ENCODE measurements at regions not wholly inside any gene's neighbourhood (a gene's known extent, or its start where the extent isn't known, plus 50 kb on each side); places are given as distances from the start of the nearest gene placed in this dataset.
"Not testable (repeated sequence)": the region's sequence is repeated elsewhere in the genome, so short reads cannot be mapped to it uniquely, and the experiment has no call there.

DNA sequence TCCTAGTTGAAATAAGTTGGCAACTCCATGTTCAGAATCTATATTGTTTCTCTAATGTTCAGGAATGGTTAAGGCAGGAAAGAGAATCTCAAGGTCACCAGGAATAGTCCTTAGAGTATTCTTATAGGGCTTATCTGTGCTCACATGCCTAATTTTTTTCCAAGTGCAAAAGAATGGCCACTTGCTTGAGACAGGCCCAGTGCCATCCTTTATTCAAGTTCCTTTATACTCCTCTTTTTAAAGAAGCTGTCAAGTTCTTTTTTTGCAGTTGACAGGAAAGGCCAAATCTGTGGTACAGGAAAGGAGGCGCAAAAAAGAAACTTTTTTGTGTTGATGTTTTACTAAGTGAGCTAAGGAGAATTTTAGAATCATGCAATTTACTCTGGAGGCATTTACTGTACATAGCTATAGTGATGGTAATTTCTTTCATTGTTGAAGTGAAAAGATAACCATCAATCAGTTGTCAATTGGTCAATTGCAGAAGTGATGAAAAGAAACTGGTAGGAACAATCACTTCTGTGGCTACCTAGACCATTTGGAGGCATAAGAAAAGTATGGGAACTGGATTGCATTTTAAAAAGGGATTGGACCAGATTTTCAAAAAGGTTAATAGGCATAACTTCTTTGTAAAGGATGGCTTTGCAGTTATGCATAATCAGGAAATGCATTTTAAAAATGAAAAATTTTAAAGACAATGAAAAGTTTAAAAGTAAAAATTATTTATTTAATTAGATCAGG lies 102.5 kb upstream of the SOX2 start:
- DNase-seq (ENCODE audit: low read depth) = no peak

DNA sequence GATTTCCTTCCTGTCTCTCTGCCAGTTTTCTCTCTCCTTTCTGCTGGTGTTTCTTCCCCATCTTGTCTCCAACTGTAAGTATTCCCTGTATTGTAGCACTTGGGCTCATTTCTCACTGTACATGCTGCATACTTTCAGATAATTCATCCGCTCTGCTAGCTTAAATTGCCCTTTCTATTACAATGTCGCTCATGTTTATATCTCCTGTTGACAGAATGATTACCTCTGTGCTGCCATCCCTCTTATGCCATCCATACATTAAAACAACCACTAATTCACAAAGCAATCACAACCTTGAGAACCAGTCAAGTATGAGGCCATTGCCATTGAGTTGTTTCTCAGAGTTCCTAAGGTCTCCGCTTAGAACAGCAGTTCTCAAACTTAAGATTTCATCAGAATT lies 107.5 kb upstream of the SOX2 start:
- DNase-seq (ENCODE audit: low read depth) = no peak

DNA sequence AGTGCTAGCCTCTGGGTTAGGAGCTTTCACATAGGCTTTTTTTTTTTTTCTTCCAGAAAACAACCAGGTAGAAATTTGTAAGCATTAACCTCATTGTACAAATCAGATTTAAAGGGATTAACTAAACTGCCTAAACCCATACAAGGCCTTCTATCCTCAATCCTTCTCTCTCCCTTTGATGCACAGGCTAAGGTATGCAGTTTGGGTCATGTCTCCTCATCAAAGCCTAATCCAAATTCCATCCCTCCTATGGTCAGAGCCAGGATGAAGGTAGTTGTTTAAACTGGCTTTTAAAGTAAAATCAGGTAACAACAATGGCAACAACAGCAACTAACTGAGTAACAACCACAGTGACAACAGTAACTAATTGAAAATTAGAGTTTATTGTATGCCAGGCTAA lies 115.6 kb upstream of the SOX2 start:
- no peak for DNase-seq (ENCODE audit: low read depth)

DNA sequence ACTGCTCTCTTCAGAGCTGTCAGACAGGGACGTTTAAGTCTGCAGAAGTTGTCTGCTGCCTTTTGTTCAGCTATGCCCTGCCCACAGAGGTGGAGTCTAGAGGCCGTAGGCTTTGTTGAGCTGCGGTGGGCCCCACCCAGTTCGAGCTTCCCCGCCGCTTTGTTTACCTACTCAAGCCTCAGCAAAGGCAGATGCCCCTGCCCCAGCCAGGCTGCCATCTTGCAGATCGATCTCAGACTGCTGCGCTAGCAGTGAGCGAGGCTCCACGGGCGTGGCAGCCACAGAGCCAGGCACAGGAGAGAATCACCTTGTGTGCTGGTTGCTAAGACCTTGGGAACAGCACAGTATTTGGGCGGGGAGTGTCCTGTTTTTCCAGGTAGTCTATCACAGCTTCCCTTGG lies 120.8 kb upstream of the SOX2 start:
- DNase-seq (ENCODE audit: low read depth) = not testable (repeated sequence)

DNA sequence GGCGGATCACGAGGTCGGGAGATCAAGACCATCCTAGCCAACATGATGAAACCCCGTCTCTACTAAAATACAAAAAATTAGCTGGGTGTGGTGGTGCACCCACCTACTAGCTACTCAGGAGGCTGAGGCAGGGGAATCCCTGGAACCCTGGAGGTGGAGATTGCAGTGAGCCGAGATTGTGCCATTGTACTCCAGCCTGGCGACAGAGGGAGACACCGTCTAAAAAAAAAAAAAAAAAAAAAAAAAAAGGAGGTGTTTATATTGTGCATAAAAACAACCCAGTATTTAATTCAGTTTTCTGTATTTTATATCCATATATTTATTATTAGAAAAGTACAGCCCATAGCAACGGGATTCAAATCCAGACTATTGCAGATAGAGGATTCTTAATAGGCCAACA lies 129.1 kb upstream of the SOX2 start:
- no peak for DNase-seq (ENCODE audit: low read depth)

DNA sequence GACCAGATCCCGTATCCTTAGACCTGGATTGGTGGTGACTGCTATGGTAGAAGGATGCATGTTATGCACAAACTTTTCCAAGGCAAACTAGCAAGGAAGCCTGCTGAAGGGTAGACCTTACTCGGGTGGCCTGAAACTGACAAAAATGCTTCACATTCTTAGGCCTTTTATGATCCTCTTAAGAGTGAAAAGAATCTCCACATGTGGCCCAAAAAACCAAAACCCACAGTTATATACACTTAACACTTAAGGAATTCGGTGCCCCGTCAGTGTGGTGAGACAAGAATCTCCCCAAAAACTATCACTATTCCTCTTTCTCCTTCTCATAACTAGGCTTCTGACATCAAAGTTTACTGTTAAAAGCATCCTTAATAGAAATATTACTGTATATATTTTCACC lies 130.1 kb upstream of the SOX2 start:
- DNase-seq (ENCODE audit: low read depth) = no peak

DNA sequence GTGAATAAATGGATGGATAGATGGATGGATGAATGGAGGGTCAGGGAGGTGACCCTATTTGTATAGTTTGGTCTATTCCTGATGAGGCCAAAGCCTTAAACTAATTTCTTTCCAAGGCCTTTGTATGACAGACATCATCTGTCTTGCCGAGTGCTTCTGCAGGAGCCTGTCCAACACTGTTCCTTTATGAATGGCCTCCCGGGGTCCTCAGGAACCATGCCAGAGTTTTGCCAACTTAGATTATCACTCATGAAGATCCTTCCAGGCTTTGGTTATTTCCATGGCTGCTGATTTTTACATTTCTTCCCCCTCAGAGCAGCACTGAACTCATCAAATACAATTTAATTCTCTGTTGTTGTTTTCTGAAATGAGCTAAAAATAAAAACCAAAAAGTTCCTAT lies 133.0 kb upstream of the SOX2 start:
- DNase-seq (ENCODE audit: low read depth) = no peak

DNA sequence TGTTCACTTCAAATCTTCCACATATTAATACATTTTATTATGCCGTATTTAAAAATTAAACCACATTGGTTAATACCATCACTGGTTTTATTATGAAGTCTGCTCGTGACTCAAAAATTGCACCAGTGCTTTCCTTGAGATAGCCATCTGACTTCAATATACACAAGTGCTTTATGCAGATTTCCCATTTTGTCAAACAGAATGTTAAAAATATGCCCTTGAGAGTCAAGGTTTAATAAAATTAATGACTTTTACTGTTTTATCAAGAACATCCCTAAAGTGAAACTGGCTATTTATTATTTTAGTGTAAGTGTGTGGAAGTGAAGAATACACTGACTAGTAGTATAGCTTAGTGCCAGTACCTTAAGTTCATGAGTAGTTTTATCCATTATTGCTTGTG lies 139.3 kb upstream of the SOX2 start:
- DNase-seq (ENCODE audit: low read depth) = no peak

DNA sequence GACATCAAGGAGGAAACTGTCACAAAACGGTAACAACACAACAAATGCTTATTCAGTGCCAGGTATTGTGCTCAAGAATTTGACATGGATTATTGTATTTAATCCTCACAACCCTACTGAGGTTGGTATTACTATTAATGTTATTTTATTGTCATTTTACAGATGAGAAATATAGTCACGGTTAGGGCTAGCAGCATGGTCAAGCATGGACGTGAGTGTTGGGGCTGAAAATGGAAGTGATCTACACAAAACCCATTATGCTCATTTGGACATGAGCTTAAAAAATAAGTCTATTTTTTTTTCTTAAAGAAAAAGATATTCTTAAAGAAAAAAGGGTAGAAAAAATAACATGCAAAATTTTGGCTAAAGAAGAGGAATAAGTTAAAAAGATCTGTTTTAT lies 141.3 kb upstream of the SOX2 start:
- DNase-seq (ENCODE audit: low read depth) = no peak

DNA sequence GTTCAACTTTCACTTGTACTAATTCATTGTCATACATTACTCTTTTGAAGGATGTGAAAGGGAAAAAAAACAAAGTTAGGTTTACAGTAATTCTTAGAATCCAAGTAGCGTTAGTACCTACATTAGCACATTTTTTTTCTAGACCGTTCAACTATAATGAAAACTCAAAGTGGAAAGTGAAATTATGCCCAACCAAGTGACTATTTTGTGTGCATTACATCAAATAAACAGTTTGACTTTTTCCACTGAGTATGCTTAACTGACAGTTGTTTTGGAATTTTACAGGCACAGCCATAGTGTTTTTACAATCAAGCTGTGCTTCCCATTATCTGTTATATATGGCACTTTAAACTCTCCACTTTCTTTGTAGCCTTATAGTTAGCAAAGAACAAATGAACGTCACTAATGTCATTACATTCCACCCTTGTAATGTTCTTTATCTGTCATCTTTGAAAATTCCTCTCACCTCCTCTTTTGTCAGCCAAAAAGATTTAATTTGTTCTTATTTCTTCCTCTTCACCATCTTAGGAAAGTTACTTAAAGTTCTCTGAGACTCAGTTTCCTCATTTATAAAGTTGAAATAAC lies 142.3 kb upstream of the SOX2 start:
- DNase-seq (ENCODE audit: low read depth) = no peak

DNA sequence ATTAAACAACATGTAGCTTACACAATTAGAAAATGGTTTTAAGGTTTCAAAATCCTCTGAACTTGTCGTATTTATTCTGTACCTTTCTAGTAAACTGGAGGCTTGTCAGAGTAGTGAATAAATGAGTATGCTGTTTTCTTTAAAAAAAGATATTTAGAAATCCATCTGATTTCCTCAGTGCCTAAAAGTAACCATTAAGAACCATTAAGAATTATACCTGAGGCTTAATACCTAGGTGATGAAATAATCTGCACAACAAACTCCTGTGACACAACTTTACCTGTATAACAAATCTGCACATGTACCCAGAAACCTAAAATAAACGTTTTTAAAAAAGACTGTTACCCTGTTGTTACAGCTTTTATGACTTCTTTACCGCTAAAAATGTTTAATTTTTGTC lies 143.0 kb upstream of the SOX2 start:
- no peak for DNase-seq (ENCODE audit: low read depth)

DNA sequence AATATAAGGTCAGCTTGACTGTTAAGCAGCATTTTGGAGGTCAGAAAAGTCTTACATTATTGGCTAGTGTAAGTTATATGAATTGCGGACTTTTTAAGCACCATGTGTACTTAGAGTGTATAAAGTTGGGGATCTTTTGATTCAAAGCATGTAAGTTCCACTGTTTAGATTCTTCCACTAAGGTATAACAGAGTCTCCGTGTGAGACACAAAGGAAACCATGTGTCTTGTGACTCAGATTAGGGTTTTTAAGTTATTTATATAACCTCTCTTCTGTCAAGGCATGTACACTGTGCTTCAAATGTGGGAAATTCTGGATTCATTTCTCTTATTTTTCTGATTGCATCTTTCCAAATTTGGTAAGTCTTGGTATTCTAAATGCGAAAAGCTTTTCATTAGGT lies 143.5 kb upstream of the SOX2 start:
- DNase-seq (ENCODE audit: low read depth) = no peak

DNA sequence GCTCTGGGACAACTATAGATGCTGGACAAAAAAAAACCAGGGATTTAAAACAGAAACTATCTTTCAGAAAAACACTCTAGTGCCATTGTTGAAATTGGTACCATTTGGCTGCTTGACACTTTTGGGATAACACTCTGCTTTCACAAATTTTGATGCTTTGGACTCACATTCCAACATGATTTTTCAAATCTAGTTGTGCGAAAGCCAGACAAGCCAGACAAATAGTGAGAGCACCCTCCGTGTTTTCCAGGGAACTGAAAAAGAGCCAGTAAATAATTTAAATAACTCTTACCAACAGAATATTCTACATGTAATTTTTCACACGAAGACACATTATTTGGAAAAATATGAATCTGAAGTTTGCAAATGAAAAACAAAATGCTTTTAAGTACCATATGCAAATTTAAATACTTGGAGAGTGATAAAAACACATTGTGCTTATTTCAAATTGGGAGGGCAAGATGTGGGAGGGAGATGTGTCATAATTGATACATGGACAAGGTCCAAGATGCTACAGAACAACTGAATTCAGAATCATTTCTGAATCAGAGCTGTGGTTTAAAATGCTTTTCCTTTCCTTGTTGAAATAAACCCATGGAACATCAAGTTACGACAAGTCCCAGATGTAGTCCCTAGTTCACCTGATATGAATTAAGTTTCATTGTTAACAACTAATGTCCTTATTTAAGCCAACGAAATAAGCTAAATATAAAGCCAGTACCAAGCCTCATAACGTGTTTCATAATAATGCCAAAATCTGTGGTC lies 144.2 kb upstream of the SOX2 start:
- DNase-seq (ENCODE audit: low read depth) = no peak

DNA sequence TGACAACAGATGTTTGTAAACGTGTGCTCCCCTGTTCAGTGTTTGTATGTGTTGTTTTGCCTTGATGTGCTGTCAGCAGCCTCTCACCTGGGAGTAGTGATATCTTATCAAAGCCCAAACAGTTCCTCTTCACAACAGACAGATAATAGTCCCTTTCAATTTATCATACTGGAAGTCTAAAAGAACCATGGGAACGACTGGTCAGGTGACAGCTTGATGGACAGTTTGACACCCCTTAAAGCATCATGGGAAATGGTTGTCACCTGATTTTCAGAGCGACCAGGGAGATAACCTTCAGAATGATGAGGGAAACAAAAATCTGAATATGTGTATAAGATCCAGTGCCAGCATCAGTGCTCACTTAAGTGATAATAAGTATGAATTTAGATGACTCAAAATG lies 146.3 kb upstream of the SOX2 start:
- no peak for DNase-seq (ENCODE audit: low read depth)

DNA sequence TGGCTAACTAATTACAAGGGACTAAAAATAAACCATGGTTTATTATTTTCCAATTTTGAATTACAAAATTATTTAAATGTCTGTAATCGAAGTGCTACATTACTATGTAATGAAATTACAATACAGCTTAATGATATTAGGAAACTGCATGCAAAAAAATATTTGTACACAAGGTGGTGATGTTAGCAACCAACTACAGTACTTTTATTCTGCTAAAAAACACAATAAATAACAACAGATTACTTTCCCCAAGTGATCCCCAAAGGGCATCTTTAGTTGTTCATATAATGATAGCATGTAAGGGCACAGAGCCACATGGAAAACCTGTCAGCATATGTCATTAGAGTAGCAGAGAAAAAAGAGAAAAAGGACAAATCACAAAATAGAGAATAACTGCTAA lies 147.5 kb upstream of the SOX2 start:
- DNase-seq (ENCODE audit: low read depth) = no peak

DNA sequence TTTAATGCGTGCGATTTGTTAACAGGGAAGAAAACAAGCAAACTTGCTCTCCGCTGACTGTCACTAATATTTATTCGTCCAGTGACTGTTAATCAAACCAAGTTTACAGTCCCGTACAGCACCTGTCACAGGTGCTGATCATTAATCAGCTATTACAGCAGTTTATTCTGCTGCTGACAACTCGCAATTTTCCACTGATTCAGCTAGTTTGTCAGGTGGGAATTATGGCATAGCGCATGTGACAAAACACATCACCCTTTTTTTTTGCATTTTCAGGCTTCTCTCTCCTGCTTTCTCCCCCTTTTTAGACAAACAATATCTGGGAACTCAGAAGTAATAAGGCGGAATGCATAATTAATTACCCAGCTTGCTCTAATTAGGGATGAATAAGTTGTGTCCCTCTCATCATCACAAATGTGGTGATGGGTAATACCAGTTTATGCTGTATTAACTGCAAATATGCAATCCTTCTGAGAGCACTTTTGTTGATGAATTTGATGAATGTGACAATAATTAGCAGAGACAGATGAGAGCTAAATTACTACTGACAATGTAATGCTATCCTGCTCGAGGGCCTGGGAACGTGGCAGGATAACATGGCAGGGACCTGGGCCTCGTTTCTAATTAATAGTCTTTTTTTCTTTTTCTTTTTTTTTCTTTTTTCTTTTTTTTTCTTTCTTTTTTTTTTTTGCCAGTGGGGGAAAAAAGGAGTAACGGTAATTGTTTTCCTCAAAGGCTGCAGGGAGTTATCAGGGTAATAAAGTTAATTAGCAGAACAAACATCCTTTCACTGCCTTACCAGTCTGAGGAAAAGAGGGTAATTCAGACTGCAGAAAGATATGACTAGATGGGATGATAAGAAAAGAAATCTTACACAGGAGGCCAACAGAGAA lies 150.3 kb upstream of the SOX2 start:
- no peak for DNase-seq (ENCODE audit: low read depth)

DNA sequence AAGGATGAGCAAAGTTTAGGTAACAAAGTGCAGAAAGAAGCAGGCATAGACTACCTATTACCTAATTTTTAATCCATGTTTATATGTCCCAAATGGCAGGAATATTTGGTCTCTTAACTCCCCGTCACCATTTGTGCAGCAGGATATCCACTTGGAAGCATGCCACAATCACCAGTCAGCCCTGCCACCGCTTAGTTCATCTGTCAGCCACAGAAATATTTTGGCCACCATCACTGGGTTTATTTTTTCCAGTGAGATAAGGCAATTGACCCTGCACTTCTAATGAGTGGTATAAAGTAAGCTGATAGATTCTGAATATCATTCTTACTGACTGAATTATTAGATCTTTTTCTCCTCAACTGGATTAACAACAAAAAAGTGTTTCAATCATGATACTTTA lies 152.9 kb upstream of the SOX2 start:
- DNase-seq (ENCODE audit: low read depth) = no peak

DNA sequence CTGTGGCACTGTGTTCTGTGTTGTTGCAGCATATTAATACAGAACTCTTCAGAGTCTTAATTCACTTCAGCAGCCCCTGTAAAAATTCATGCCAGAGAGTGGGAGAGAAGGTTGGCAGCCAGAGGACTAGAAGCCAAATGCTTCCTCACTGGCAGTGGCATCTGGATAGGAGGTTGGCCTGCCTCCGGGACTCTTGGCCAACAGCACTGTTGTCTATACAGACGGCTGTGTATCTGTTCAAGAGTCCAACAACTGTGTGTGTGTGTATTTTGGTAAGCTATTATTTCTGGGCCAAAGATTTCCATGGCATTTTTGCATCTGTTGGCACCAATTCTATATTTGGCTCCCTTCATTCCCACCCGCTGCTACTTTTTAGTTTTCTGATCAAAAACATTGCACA lies 156.0 kb upstream of the SOX2 start:
- no peak for DNase-seq (ENCODE audit: low read depth)

DNA sequence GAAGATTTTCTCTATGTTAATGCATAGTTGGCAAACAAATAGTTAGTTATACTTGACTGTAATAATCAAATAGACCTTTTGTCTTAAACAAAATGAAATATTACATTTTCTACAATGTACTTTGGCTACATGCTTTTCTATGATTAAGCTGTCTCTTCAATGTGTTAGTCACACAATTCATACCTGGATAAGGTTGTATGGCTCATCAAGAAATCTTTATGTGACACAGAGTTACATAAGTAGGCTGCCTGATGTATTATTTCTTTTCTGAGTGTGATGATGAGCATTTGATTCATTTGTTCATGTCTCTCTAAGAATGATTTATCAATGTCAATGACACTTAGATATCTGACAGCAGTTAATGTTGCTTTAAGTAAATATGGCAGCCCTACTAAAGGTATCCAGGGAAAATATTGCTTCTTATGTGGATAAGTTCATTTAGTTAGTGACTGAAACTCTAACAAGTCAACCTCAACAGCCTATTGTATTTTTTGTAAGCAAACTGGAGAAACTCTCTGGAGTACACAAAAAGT lies 157.4 kb upstream of the SOX2 start:
- no peak for DNase-seq (ENCODE audit: low read depth)

DNA sequence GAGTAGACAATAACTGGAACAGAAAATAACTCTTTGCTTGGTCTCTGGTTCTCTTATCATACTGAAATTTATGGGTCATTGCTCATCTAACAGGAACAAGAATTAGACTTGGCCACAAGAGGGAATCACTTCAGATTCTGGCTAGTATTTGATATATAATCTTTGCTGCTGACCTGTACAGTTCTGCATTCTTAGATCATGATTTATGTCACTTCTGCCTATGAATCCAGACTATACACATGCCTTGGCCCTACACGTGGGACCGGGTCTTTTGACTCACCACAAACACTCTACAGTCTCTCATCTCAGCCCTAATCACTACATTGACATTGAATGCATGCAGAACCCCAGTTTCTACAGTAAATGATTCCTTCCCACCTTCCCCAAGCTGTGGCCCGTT lies 162.5 kb upstream of the SOX2 start:
- DNase-seq (ENCODE audit: low read depth) = no peak

DNA sequence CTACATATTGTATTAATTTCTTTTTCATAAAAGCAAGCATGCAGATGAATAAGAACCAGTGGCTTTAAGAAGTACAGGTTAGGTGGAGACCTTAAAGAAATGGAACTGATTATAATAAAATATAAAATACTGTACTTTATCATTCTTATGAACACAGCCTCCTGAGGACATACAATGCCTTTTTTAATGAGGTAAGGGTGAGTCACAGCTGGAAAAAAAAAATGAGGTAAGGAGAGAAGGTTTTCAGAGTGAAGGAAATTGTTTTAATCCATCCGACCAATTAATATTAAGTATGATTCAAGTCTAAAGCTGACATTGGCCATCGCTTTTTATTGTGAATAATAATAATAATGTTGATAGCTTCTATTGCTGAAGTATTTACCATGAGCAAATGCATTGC lies 170.3 kb upstream of the SOX2 start:
- no peak for DNase-seq (ENCODE audit: low read depth)

DNA sequence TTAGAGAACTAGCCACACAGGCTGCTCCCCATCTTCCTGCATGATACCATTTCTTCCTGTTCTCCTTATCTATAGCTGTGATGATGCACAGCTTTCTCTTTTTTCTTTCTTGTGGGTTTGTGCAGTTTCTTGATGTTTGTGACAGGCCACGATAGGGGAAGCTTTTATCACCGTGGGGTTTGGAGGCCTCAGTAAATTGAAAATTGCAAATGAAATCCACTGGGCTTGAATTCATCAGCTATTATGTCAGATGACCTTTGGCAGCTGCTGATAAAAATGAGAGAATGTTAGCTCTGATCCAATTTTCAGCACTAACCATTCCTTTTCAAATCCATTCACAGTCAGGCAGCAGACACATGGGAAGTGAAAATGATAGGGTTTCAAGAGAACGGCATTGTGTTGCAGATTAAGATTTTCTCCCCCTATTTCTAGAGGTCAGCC lies 176.9 kb upstream of the SOX2 start:
- DNase-seq (ENCODE audit: low read depth) = no peak

All from M059J (cell line).